ENCODE measurements at regions not wholly inside any gene's neighbourhood (a gene's known extent, or its start where the extent isn't known, plus 50 kb on each side); places are given as distances from the start of the nearest gene placed in this dataset.

GRCh38 chr12:16955083-16955657, 349.2 kb upstream of the LMO3 start:
- Histone ChIP-seq H3K9me3 (ENCODE audit: control insufficient read depth, insufficient read depth, low read length) (no peaks in the 10 kb centered on the region), H4K20me1 (ENCODE audit: control insufficient read depth, insufficient read depth, low read depth, low read length) (no peaks in the 10 kb centered on the region), H3K79me2 (ENCODE audit: control insufficient read depth, low read length) (no peaks in the 10 kb centered on the region), H3F3A (ENCODE audit: control insufficient read depth, insufficient read depth) (no peaks in the 10 kb centered on the region), H3K4me2 (ENCODE audit: low read length) (no peak overlapping the region), H3K9me2 (replicated peaks; ENCODE audit: control insufficient read depth, low read length) (no peaks in the 10 kb centered on the region), H3K4me3 (ENCODE audit: low read length) (no peak overlapping the region), H3K27ac (ENCODE audit: low read depth, low read length) (no peak overlapping the region), H3K27me3 (ENCODE audit: control insufficient read depth, low read length) (no peaks in the 10 kb centered on the region), H3K36me3 (ENCODE audit: control insufficient read depth, low read length) (no peaks in the 10 kb centered on the region), H3K4me1 (ENCODE audit: control insufficient read depth, low read length) (no peaks in the 10 kb centered on the region)
- TF ChIP-seq CTCF (IDR thresholded peaks at IDR 0.05; ENCODE audit: low read depth, low read length, poor library complexity, severe bottlenecking) = no peak
- TF ChIP-seq EZH2phosphoT487 (IDR thresholded peaks at IDR 0.05; ENCODE audit: borderline replicate concordance, low read length) = no peak

- TF ChIP-seq CTCF (IDR thresholded peaks at IDR 0.05; ENCODE audit: low read depth, low read length, poor library complexity, severe bottlenecking) (no peak), EZH2phosphoT487 (IDR thresholded peaks at IDR 0.05; ENCODE audit: borderline replicate concordance, low read length) (no peak)
- no peaks in the 10 kb centered on the region for H3K9me3 ChIP-seq (ENCODE audit: control insufficient read depth, insufficient read depth, low read length)
- H3K36me3 ChIP-seq (ENCODE audit: control insufficient read depth, low read length) = no peaks in the 10 kb centered on the region
- H3K4me1 ChIP-seq (ENCODE audit: control insufficient read depth, low read length) = no peaks in the 10 kb centered on the region
- H3K27ac ChIP-seq (ENCODE audit: low read depth, low read length) = no peak overlapping the region
- H4K20me1 ChIP-seq (ENCODE audit: control insufficient read depth, insufficient read depth, low read depth, low read length) = no peaks in the 10 kb centered on the region
- H3F3A ChIP-seq (ENCODE audit: control insufficient read depth, insufficient read depth) = no peaks in the 10 kb centered on the region
- no peak overlapping the region for H3K4me2 ChIP-seq (ENCODE audit: low read length)
- no peaks in the 10 kb centered on the region for H3K79me2 ChIP-seq (ENCODE audit: control insufficient read depth, low read length)
- no peak overlapping the region for H3K4me3 ChIP-seq (ENCODE audit: low read length)
- H3K9me2 ChIP-seq (replicated peaks; ENCODE audit: control insufficient read depth, low read length) = no peaks in the 10 kb centered on the region
- no peaks in the 10 kb centered on the region for H3K27me3 ChIP-seq (ENCODE audit: control insufficient read depth, low read length)
These were observed 344.1 kb upstream of the LMO3 start for GRCh38 chr12:16949871-16950667.

- no peaks in the 10 kb centered on the region for H3K27me3 ChIP-seq (ENCODE audit: control insufficient read depth, low read length)
- H3K27ac ChIP-seq (ENCODE audit: low read depth, low read length) = no peak overlapping the region
- no peaks in the 10 kb centered on the region for H3K4me1 ChIP-seq (ENCODE audit: control insufficient read depth, low read length)
- no peaks in the 10 kb centered on the region for H3F3A ChIP-seq (ENCODE audit: control insufficient read depth, insufficient read depth)
- H3K9me3 ChIP-seq (ENCODE audit: control insufficient read depth, insufficient read depth, low read length) = no peaks in the 10 kb centered on the region
- no peak overlapping the region for H3K4me2 ChIP-seq (ENCODE audit: low read length)
- no peaks in the 10 kb centered on the region for H3K36me3 ChIP-seq (ENCODE audit: control insufficient read depth, low read length)
- no peaks in the 10 kb centered on the region for H4K20me1 ChIP-seq (ENCODE audit: control insufficient read depth, insufficient read depth, low read depth, low read length)
- no peaks in the 10 kb centered on the region for H3K9me2 ChIP-seq (replicated peaks; ENCODE audit: control insufficient read depth, low read length)
- H3K79me2 ChIP-seq (ENCODE audit: control insufficient read depth, low read length) = no peaks in the 10 kb centered on the region
- H3K4me3 ChIP-seq (ENCODE audit: low read length) = no peak overlapping the region
- TF ChIP-seq EZH2phosphoT487 (IDR thresholded peaks at IDR 0.05; ENCODE audit: borderline replicate concordance, low read length) (no peak), CTCF (IDR thresholded peaks at IDR 0.05; ENCODE audit: low read depth, low read length, poor library complexity, severe bottlenecking) (no peak)
These were observed 343.4 kb upstream of the LMO3 start for GRCh38 chr12:16949371-16949770.
